ENCODE measurements at regions not wholly inside any gene's neighbourhood (a gene's known extent, or its start where the extent isn't known, plus 50 kb on each side); places are given as distances from the start of the nearest gene placed in this dataset.
A peak's percentile ranks its signal among the peaks of the same experiment; 100 is the strongest.

- no peak for DNase-seq (ENCODE audit: low spot score)
- Histone ChIP-seq H3K9ac (no peak overlapping the region), H3K9me3 (ENCODE audit: low read depth) (no peaks in the 10 kb centered on the region), H3K79me2 (ENCODE audit: low read depth) (no peaks in the 10 kb centered on the region), H3K4me1 (peaks cover 17% of the 10 kb centered on the region), H3K4me3 (no peak overlapping the region), H3K27me3 (no peaks in the 10 kb centered on the region), H3K27ac (no peak overlapping the region), H3K4me2 (no peak overlapping the region), H3F3A (ENCODE audit: low read depth) (no peaks in the 10 kb centered on the region), H2AFZ (replicated peaks) (no peak overlapping the region), H3K36me3 (no peaks in the 10 kb centered on the region), H4K20me1 (ENCODE audit: low read depth) (no peaks in the 10 kb centered on the region)
- Mint-ChIP-seq H3K27me3 (ENCODE audit: insufficient read depth, low read depth) (peaks cover 17% of the 10 kb centered on the region), H3K4me1 (peaks cover 46% of the 10 kb centered on the region), H3K27ac (no peak overlapping the region), H3K36me3 (no peaks in the 10 kb centered on the region), H3K4me3 (no peak overlapping the region), H3K9me3 (no peaks in the 10 kb centered on the region)
- TF ChIP-seq EZH2 (IDR thresholded peaks at IDR 0.05) (no peak), EZH2phosphoT487 (IDR thresholded peaks at IDR 0.05) (no peak), CTCF (IDR thresholded peaks at IDR 0.05) (no peak)
These were observed 149.8 kb upstream of the PCBD1 start for GRCh38 chr10:71038091-71038633.

GRCh38 chr10:71038921-71039320 is 150.6 kb upstream of the PCBD1 start:
- Histone ChIP-seq H3K4me2 (no peak overlapping the region), H3K27me3 (no peaks in the 10 kb centered on the region), H3K27ac (no peak overlapping the region), H2AFZ (replicated peaks) (no peak overlapping the region), H3K4me1 (peaks cover 17% of the 10 kb centered on the region), H3K79me2 (ENCODE audit: low read depth) (no peaks in the 10 kb centered on the region), H3K36me3 (no peaks in the 10 kb centered on the region), H3K4me3 (no peak overlapping the region), H3F3A (ENCODE audit: low read depth) (no peaks in the 10 kb centered on the region), H4K20me1 (ENCODE audit: low read depth) (no peaks in the 10 kb centered on the region), H3K9me3 (ENCODE audit: low read depth) (no peaks in the 10 kb centered on the region), H3K9ac (no peak overlapping the region)
- peaks cover 17% of the 10 kb centered on the region for H3K27me3 Mint-ChIP-seq (ENCODE audit: insufficient read depth, low read depth)
- H3K36me3 Mint-ChIP-seq, result no peaks in the 10 kb centered on the region
- H3K4me3 Mint-ChIP-seq, result no peak overlapping the region
- peaks cover 46% of the 10 kb centered on the region for H3K4me1 Mint-ChIP-seq
- no peaks in the 10 kb centered on the region for H3K9me3 Mint-ChIP-seq
- H3K27ac Mint-ChIP-seq, result peak overlapping the region; percentile 47
- DNase-seq (ENCODE audit: low spot score), result no peak
- TF ChIP-seq EZH2phosphoT487 (IDR thresholded peaks at IDR 0.05) (no peak), EZH2 (IDR thresholded peaks at IDR 0.05) (no peak), CTCF (IDR thresholded peaks at IDR 0.05) (no peak)

GRCh38 chr10:71039551-71039950 is 151.2 kb upstream of the PCBD1 start:
- Mint-ChIP-seq H3K27ac (peak overlapping the region; percentile 42), H3K4me1 (peaks cover 47% of the 10 kb centered on the region), H3K9me3 (no peaks in the 10 kb centered on the region), H3K4me3 (no peak overlapping the region), H3K36me3 (no peaks in the 10 kb centered on the region), H3K27me3 (ENCODE audit: insufficient read depth, low read depth) (peaks cover 19% of the 10 kb centered on the region)
- peaks cover 17% of the 10 kb centered on the region for H3K4me1 ChIP-seq
- H3K79me2 ChIP-seq (ENCODE audit: low read depth), result no peaks in the 10 kb centered on the region
- H3K9me3 ChIP-seq (ENCODE audit: low read depth), result no peaks in the 10 kb centered on the region
- H3K4me2 ChIP-seq, result no peak overlapping the region
- no peaks in the 10 kb centered on the region for H4K20me1 ChIP-seq (ENCODE audit: low read depth)
- H3K36me3 ChIP-seq, result no peaks in the 10 kb centered on the region
- H3K27me3 ChIP-seq, result no peaks in the 10 kb centered on the region
- DNase-seq (ENCODE audit: low spot score), result no peak
- no peak overlapping the region for H3K27ac ChIP-seq
- no peak overlapping the region for H2AFZ ChIP-seq (replicated peaks)
- H3K9ac ChIP-seq, result no peak overlapping the region
- no peak overlapping the region for H3K4me3 ChIP-seq
- H3F3A ChIP-seq (ENCODE audit: low read depth), result no peaks in the 10 kb centered on the region
- TF ChIP-seq CTCF (IDR thresholded peaks at IDR 0.05) (no peak), EZH2phosphoT487 (IDR thresholded peaks at IDR 0.05) (no peak), EZH2 (IDR thresholded peaks at IDR 0.05) (no peak)

Measured in neural progenitor cell (in vitro differentiated cells).